ENCODE measurements at regions not wholly inside any gene's neighbourhood (a gene's known extent, or its start where the extent isn't known, plus 50 kb on each side); places are given as distances from the start of the nearest gene placed in this dataset.
"Not testable (repeated sequence)": the region's sequence is repeated elsewhere in the genome, so short reads cannot be mapped to it uniquely, and the experiment has no call there.

- no peak for DNase-seq
Measured at GRCh38 chr6:6810727-6811126, 222.2 kb downstream of the LY86 start.

GRCh38 chr6:6811128-6812009, 222.8 kb downstream of the LY86 start:
- no peak for DNase-seq

- no peak for DNase-seq
Measured at GRCh38 chr6:6812427-6812826, 223.9 kb downstream of the LY86 start.

GRCh38 chr6:6815732-6816131, 227.2 kb downstream of the LY86 start:
- no peak for DNase-seq

- no peak for DNase-seq
Measured at GRCh38 chr6:6816716-6817115, 228.2 kb downstream of the LY86 start.

GRCh38 chr6:6818078-6818639, 229.6 kb downstream of the LY86 start:
- DNase-seq: no peak

GRCh38 chr6:6820641-6821238, 232.2 kb downstream of the LY86 start:
- DNase-seq: no peak

GRCh38 chr6:6821639-6822261, 233.2 kb downstream of the LY86 start:
- DNase-seq: no peak

GRCh38 chr6:6823030-6823429, 234.5 kb downstream of the LY86 start:
- DNase-seq: no peak

- DNase-seq: peak in 2 of 56 donors; percentile 12 to 16
Measured at GRCh38 chr6:6823568-6824224, 235.2 kb downstream of the LY86 start.

GRCh38 chr6:6824381-6824780, 235.9 kb downstream of the LY86 start:
- DNase-seq: no peak

GRCh38 chr6:6825193-6825784, 236.8 kb downstream of the LY86 start:
- peak in 1 of 56 donors; percentile 19 for DNase-seq

GRCh38 chr6:6826095-6826901, 237.8 kb downstream of the LY86 start:
- peak in 16 of 56 donors; percentile 5 to 48 (median 15) for DNase-seq

- no peak for DNase-seq
Measured at GRCh38 chr6:6826961-6827360, 238.4 kb downstream of the LY86 start.

- no peak for DNase-seq
Measured at GRCh38 chr6:6829872-6830685, 241.6 kb downstream of the LY86 start.

- not testable (repeated sequence) for DNase-seq
Measured at GRCh38 chr6:6830686-6831063, 242.2 kb downstream of the LY86 start.

GRCh38 chr6:6832439-6832838, 243.9 kb downstream of the LY86 start:
- no peak for DNase-seq

- DNase-seq: no peak
Measured at GRCh38 chr6:6834356-6835222, 246.1 kb downstream of the LY86 start.

GRCh38 chr6:6835223-6835503, 246.6 kb downstream of the LY86 start:
- no peak for DNase-seq

Data from amygdala (tissue), 56 donors.